ENCODE measurements at regions not wholly inside any gene's neighbourhood (a gene's known extent, or its start where the extent isn't known, plus 50 kb on each side); places are given as distances from the start of the nearest gene placed in this dataset.

DNA sequence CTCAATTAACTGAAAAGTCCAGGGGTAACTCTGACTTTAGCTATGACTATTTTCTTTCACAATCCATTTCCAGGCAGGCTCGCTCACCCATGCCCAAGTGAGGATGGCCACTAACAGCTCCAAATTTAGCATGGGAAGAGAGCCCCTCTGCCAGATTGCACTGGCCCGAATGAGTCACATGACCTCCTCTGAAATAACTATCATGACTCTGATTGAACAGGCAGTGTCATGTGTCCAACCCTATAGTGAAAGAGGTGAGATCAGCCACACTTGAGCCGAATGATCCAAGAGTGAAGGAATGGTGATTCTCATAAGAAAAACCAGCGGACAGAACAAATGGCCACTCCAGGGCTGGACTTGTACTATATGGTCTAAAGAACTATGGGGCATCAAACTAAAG, 242.3 kb downstream of the NSG2 start:
- Histone ChIP-seq H3K27me3 (peaks cover under 1% of the 10 kb centered on the region), H3K36me3 (no peaks in the 10 kb centered on the region), H3K4me1 (no peaks in the 10 kb centered on the region), H3K27ac (no peak overlapping the region), H3K4me3 (no peak overlapping the region), H3K9me3 (no peaks in the 10 kb centered on the region)
- DNase-seq (ENCODE audit: low spot score in 2 of 2), result no peak
- TF ChIP-seq, protein P1, sequence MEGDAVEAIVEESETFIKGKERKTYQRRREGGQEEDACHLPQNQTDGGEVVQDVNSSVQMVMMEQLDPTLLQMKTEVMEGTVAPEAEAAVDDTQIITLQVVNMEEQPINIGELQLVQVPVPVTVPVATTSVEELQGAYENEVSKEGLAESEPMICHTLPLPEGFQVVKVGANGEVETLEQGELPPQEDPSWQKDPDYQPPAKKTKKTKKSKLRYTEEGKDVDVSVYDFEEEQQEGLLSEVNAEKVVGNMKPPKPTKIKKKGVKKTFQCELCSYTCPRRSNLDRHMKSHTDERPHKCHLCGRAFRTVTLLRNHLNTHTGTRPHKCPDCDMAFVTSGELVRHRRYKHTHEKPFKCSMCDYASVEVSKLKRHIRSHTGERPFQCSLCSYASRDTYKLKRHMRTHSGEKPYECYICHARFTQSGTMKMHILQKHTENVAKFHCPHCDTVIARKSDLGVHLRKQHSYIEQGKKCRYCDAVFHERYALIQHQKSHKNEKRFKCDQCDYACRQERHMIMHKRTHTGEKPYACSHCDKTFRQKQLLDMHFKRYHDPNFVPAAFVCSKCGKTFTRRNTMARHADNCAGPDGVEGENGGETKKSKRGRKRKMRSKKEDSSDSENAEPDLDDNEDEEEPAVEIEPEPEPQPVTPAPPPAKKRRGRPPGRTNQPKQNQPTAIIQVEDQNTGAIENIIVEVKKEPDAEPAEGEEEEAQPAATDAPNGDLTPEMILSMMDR (IDR thresholded peaks at IDR 0.05), result no peak
- TF ChIP-seq EP300 (IDR thresholded peaks at IDR 0.05), result no peak
- no peak for TF ChIP-seq POLR2AphosphoS5 (IDR thresholded peaks at IDR 0.05)
- TF ChIP-seq POLR2A (IDR thresholded peaks at IDR 0.05), result no peak
- WGBS, result 92% methylated on average over 4 of the region's 4 CpGs

DNA sequence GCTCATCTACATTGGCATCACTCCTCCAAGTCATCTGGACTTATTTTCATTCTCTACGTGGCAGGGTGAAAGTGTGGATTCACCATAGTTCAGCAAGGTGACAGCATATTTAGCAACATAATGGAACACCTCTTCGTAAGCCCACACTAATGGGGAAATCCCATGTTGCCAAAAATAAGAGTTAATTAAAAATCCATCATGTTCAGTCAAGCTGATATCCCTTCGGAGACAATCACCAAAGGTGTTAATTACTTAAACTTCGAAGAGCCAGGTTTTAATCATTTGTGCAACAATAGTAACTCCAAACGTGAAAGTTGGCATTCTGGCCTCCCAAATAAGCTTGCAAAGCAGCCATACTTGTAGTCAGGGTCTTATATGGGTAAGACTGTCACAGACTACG, 242.9 kb downstream of the NSG2 start:
- Histone ChIP-seq H3K36me3 (no peaks in the 10 kb centered on the region), H3K9me3 (no peaks in the 10 kb centered on the region), H3K27me3 (no peaks in the 10 kb centered on the region), H3K4me1 (no peaks in the 10 kb centered on the region), H3K27ac (no peak overlapping the region), H3K4me3 (no peak overlapping the region)
- no peak for DNase-seq (ENCODE audit: low spot score in 2 of 2)
- TF ChIP-seq, protein P1 (IDR thresholded peaks at IDR 0.05), result no peak
- TF ChIP-seq POLR2A (IDR thresholded peaks at IDR 0.05), result no peak
- TF ChIP-seq EP300 (IDR thresholded peaks at IDR 0.05), result no peak
- TF ChIP-seq POLR2AphosphoS5 (IDR thresholded peaks at IDR 0.05), result no peak
- 72% methylated on average over 6 of the region's 6 CpGs for WGBS

DNA sequence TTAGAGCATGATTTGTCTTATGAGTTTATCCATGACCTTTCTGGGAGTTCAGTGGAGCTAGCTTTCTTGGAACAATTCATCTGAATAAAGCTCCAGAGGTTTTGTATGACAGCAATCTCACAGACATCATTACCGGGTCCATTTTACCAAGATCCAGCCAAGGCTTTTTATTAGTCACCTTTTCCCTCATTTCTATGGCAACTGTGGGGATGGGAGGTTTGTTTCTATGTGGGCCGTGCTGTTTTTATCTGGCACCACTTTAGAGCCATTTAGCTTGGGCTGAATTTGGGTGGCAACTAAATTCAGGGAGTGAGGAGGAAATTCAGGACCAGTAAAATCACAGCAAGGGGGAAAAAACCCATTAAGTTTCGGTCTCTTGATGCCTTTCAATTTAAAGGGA, 245.7 kb downstream of the NSG2 start:
- WGBS, result 80% methylated on average over 3 of the region's 3 CpGs

DNA sequence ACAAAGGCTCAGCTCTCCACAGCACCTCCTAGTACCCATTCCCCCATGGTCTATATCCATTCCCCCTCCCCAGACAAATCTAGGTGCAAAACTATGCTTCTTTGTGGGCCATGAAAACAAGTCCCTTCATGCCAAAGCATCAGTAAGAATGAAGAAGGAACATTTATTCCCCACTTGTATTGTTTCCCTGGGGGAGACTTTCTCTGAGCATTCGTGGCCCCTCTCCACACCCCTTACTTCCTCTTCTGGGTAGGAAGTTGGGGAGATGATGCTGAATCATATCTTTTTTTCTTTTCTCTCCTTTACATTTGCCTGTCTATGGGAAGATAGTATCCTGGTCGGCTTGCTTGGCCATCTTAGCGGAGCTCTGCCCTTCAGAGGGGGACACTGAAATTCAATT, 246.8 kb downstream of the NSG2 start:
- no peak overlapping the region for H3K4me3 ChIP-seq
- no peaks in the 10 kb centered on the region for H3K36me3 ChIP-seq
- H3K9me3 ChIP-seq, result no peaks in the 10 kb centered on the region
- TF ChIP-seq POLR2A (IDR thresholded peaks at IDR 0.05) (no peak), EP300 (IDR thresholded peaks at IDR 0.05) (no peak), POLR2AphosphoS5 (IDR thresholded peaks at IDR 0.05) (no peak)
- TF ChIP-seq, protein P1 (IDR thresholded peaks at IDR 0.05), result no peak
- H3K27ac ChIP-seq, result no peak overlapping the region
- no peak for DNase-seq (ENCODE audit: low spot score in 2 of 2)
- no peaks in the 10 kb centered on the region for H3K27me3 ChIP-seq
- no peaks in the 10 kb centered on the region for H3K4me1 ChIP-seq
- 83% methylated on average over 3 of the region's 3 CpGs for WGBS

More for the DNA sequence above, 245.7 kb downstream of the NSG2 start:
- H3K27ac ChIP-seq, result no peak overlapping the region
- H3K9me3 ChIP-seq, result no peaks in the 10 kb centered on the region
- no peak overlapping the region for H3K4me3 ChIP-seq
- H3K36me3 ChIP-seq, result no peaks in the 10 kb centered on the region
- no peak for TF ChIP-seq POLR2A (IDR thresholded peaks at IDR 0.05)
- TF ChIP-seq POLR2AphosphoS5 (IDR thresholded peaks at IDR 0.05), result no peak
- TF ChIP-seq, protein P1 (IDR thresholded peaks at IDR 0.05), result no peak
- no peak for TF ChIP-seq EP300 (IDR thresholded peaks at IDR 0.05)
- no peaks in the 10 kb centered on the region for H3K4me1 ChIP-seq
- H3K27me3 ChIP-seq, result no peaks in the 10 kb centered on the region
- DNase-seq (ENCODE audit: low spot score in 2 of 2), result no peak

DNA sequence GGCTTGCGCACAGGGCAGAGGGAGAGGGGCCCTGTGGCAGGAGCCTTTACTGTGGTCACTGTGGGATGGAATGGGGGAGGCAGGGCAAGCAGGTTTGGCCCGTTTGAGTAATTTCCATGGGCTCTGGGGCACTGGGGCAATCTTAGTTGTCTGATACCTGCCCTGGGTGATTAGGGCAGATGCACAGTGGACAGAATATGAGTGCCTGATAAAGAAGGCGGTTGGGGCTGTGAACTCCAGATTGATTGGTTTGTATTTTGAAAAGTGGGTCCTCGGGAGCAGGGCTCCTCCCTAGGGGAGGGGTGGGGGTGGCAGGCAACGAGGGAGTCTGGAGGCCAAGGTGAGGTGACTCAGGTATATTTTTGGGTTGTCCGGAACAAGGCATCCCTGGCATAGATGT, 247.5 kb downstream of the NSG2 start:
- Histone ChIP-seq H3K27me3 (no peaks in the 10 kb centered on the region), H3K4me3 (no peak overlapping the region), H3K27ac (no peak overlapping the region), H3K36me3 (no peaks in the 10 kb centered on the region), H3K9me3 (no peaks in the 10 kb centered on the region), H3K4me1 (no peaks in the 10 kb centered on the region)
- WGBS, result 44% methylated on average over 6 of the region's 6 CpGs
- DNase-seq (ENCODE audit: low spot score in 2 of 2), result no peak
- no peak for TF ChIP-seq POLR2AphosphoS5 (IDR thresholded peaks at IDR 0.05)
- TF ChIP-seq POLR2A (IDR thresholded peaks at IDR 0.05), result no peak
- TF ChIP-seq, protein P1 (IDR thresholded peaks at IDR 0.05), result no peak
- no peak for TF ChIP-seq EP300 (IDR thresholded peaks at IDR 0.05)

Measured in suprapubic skin (tissue), 4 donors.